GM12801 (cell line): ENCODE measurements at regions not wholly inside any gene's neighbourhood (a gene's known extent, or its start where the extent isn't known, plus 50 kb on each side); places are given as distances from the start of the nearest gene placed in this dataset.

Experiments used
- TF ChIP-seq, protein P1 (sequence below): IDR thresholded peaks from one replicate; pipeline ENCODE4 v1.5.1; 2011; ENCODE audit warnings: control low read depth; ENCODE audit not compliant: insufficient read length; ENCODE audit errors: extremely low read depth

DNA sequence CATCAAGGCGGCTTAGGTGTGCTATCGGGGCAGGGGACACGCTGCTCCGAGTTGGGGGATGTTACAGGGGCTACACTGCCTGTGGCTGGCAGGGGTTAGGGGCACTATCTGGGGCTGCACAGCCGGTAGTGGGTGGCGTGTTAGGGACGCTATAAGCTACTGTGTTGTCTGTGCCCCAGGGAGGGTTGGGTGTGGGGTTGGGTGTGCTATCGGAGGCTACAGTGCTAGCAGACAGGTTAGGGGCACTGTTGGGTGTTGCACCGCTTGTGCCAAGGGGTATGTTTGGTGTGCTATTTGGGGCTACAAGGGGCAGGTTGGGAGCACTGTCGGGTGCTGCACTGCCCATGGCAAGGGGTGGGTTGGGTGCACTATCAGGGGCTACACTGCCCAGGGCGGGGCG lies 120.2 kb upstream of the VPREB1 start:
- TF ChIP-seq, protein P1, sequence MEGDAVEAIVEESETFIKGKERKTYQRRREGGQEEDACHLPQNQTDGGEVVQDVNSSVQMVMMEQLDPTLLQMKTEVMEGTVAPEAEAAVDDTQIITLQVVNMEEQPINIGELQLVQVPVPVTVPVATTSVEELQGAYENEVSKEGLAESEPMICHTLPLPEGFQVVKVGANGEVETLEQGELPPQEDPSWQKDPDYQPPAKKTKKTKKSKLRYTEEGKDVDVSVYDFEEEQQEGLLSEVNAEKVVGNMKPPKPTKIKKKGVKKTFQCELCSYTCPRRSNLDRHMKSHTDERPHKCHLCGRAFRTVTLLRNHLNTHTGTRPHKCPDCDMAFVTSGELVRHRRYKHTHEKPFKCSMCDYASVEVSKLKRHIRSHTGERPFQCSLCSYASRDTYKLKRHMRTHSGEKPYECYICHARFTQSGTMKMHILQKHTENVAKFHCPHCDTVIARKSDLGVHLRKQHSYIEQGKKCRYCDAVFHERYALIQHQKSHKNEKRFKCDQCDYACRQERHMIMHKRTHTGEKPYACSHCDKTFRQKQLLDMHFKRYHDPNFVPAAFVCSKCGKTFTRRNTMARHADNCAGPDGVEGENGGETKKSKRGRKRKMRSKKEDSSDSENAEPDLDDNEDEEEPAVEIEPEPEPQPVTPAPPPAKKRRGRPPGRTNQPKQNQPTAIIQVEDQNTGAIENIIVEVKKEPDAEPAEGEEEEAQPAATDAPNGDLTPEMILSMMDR = no peak

DNA sequence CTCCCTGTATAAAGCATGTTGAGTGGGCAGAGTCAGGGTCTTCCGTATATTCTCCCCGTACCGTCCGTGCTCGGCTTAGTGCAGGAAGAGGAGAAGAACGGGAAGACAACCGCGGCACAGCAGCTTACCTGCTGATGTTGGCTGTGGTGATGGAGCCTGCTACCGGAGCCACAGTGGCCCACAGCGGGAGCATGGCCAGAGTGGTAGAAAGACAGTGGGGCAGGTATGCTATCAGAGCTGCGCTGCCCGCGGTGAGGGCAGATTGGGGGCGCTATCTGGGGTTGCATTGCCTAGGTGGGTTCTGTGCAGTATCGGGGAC lies 120.7 kb upstream of the VPREB1 start:
- TF ChIP-seq, protein P1 = no peak

DNA sequence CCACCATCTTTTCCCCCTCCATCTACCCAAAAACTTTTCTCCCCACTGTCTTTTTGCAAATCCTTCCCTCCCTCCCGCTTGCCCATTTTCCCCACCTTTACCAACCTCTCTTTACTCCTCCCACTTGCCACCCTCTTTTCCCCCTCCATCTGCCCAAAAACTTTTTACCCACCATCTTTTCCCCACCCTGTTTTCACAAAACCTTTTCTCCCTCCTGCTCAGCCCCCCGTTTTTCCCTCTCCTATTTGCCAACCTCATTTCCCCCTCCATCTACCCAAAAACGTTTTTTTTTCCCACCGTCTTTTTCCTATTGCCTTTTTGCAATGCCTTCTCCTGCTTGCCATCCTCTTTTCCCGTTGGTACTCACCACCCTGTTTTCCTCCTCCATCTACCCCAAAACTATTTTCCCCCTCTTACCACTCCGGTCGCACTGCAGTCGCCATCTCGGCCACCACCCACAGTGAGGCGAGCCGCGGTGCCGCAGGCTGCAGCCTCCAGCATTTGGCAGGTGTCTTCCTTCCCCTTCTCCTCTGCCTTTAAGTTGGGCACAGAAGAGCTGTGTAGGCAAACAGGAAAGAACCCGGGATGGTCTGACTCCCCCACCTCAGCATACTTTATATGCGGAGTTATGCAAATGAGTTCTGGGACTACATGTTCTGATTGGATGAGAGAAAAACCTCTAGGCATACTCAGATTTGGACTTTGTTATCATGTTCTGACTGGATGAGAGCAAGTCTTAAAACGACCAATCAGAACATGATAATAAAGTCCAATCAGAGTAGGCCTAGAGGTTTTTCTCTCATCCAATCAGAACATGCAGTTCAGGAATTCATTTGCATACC lies 121.2 kb upstream of the VPREB1 start:
- TF ChIP-seq, protein P1 = no peak

DNA sequence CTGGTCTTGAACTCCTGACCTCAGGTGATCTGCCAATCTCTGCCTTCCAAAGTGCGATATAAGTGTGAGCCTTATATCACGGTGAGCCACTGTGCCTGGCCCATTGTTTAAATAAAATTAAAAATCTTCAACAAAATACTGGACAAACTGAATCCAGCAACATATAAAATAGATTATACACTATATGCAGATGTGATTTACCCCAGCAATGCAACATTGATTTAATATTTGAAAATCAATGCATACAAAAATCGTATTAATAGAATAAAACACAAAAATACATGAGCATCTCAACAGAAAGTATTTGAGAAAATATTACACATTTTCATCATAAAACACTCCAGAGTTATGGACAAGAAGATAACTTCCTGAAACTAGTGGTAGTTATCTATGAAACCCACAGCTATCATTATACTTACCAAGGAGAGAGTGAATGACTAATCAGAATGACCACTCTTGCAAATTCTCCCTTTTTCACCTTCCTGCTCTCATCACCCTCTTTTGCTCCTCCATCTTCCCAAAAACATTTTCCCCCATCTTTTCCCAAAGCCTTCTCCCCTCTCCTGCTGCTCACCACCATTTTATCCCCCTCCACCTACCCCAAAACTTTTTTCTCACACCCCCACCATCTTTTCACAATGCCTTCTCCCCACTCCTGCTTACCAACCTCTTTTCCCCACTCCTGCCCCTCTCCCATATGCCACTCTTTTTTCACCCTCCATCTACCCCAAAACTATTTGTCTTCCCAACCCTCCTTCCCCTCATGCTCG lies 122.1 kb upstream of the VPREB1 start:
- TF ChIP-seq, protein P1 = no peak

DNA sequence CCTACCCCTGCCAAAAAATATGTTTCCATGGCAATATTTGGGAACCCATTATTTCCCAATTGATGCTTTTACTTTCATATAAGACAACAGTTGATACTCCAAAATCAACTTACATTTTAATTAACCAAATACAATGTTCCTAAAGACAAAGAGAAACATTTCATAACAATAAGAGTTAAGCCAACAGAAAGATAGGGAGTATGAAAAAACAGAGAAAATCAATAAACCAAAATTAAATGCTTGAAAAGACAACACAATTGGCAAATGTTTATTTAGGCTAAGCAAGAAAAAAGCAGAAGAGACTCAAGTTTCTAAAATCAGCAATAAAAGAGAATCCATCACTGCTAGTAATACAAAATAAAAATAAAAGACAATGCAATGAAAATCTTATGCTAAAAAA lies 123.1 kb upstream of the VPREB1 start:
- TF ChIP-seq, protein P1 = no peak

DNA sequence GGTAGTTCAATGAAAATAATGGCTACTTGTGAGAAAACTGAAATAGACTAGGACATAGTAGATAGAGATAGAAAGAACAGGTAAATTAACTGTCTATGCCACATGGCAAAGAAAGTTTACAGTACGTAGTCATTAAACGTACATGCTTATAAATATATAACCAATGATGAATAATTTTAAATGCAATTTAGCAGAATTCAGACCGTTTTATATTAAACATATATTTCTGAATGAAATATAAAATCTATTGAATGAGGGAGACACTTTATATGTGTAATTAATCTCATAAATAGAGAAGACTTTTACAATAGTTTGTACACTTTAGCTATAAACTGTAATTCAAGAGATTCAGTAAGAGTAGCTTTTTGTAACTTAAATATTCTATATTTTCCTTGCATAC lies 124.4 kb upstream of the VPREB1 start:
- TF ChIP-seq, protein P1 = no peak

DNA sequence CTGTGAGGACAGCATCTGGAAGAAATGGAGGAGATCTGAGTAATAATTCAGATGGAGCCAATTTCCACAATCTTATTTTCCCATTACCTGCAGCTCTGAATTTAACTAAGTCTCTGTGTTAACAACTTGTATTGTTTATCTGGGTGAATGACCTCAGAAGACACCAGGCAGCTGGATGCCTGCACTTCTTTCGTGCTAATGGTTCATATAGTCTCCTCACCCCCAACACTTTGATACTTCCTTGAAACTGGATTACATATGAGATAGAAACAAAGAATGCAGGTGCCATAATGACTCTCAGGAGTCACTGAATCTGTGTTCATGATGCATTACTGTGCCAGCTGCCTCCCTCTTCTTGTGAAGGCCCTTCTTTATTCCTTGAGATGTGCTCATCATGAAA lies 125.6 kb upstream of the VPREB1 start:
- TF ChIP-seq, protein P1 = no peak
